ENCODE measurements at regions not wholly inside any gene's neighbourhood (a gene's known extent, or its start where the extent isn't known, plus 50 kb on each side); places are given as distances from the start of the nearest gene placed in this dataset.
A peak's percentile ranks its signal among the peaks of the same experiment; 100 is the strongest.

- Histone ChIP-seq H3K9me3 (ENCODE audit: control insufficient read depth in 4 of 4, low read length in 3 of 4) (no peaks in the 10 kb centered on the region), H3K4me3 (ENCODE audit: low read depth in 1 of 3, low read length in 3 of 3) (no peak overlapping the region), H3K9ac (ENCODE audit: low read depth in 1 of 2, low read length in 2 of 2) (no peak overlapping the region), H3K27me3 (ENCODE audit: control insufficient read depth in 4 of 4, insufficient read depth in 4 of 4, low read length in 3 of 4) (no peaks in the 10 kb centered on the region), H3K27ac (ENCODE audit: low read depth in 1 of 2, low read length in 2 of 2) (no peak overlapping the region), H3K4me1 (ENCODE audit: control insufficient read depth in 4 of 4, insufficient read depth in 4 of 4, low read length in 3 of 4) (no peaks in the 10 kb centered on the region), H3K36me3 (ENCODE audit: control insufficient read depth in 4 of 4, insufficient read depth in 3 of 4, low read depth in 1 of 4, low read length in 3 of 4) (no peaks in the 10 kb centered on the region)
- WGBS = 62% methylated on average over 4 of the region's 4 CpGs
- no peak for DNase-seq (ENCODE audit: low spot score)
- TF ChIP-seq SP1 (IDR thresholded peaks at IDR 0.05) (peak; percentile 50), RAD21 (IDR thresholded peaks at IDR 0.05) (peak in 1 of 2 donors; percentile 13), ZBTB33 (IDR thresholded peaks at IDR 0.05) (no peak), EGR1 (IDR thresholded peaks at IDR 0.05; ENCODE audit: low read depth in 2 of 2) (no peak)
These were observed 757.3 kb downstream of the TYW1 start for GRCh38 chr7:67753891-67754290.

GRCh38 chr7:67754651-67755050 lies 758.0 kb downstream of the TYW1 start:
- Histone ChIP-seq H3K9ac (ENCODE audit: low read depth in 1 of 2, low read length in 2 of 2) (no peak overlapping the region), H3K27me3 (ENCODE audit: control insufficient read depth in 4 of 4, insufficient read depth in 4 of 4, low read length in 3 of 4) (no peaks in the 10 kb centered on the region), H3K9me3 (ENCODE audit: control insufficient read depth in 4 of 4, low read length in 3 of 4) (no peaks in the 10 kb centered on the region), H3K4me3 (ENCODE audit: low read depth in 1 of 3, low read length in 3 of 3) (no peak overlapping the region), H3K4me1 (ENCODE audit: control insufficient read depth in 4 of 4, insufficient read depth in 4 of 4, low read length in 3 of 4) (no peaks in the 10 kb centered on the region), H3K27ac (ENCODE audit: low read depth in 1 of 2, low read length in 2 of 2) (no peak overlapping the region), H3K36me3 (ENCODE audit: control insufficient read depth in 4 of 4, insufficient read depth in 3 of 4, low read depth in 1 of 4, low read length in 3 of 4) (no peaks in the 10 kb centered on the region)
- TF ChIP-seq HNF4G (IDR thresholded peaks at IDR 0.05) = no peak
- no peak for DNase-seq (ENCODE audit: low spot score)
- WGBS = 88% methylated on average over 2 of the region's 2 CpGs

GRCh38 chr7:67758551-67758950 lies 761.9 kb downstream of the TYW1 start:
- no peak for TF ChIP-seq RAD21 (IDR thresholded peaks at IDR 0.05)
- no peak for TF ChIP-seq GABPA (IDR thresholded peaks at IDR 0.05 in 1 of 2, conservative IDR thresholded peaks at IDR 0.05 in 1 of 2)
- TF ChIP-seq ATF3 (IDR thresholded peaks at IDR 0.05) = no peak
- no peak for TF ChIP-seq CTCF (IDR thresholded peaks at IDR 0.05; ENCODE audit: low read depth, low read length, missing input control)
- no peak for TF ChIP-seq REST (IDR thresholded peaks at IDR 0.05)
- no peak for TF ChIP-seq NR2F2 (IDR thresholded peaks at IDR 0.05)
- no peak for TF ChIP-seq FOXA1 (IDR thresholded peaks at IDR 0.05)
- no peak for TF ChIP-seq HNF4G (IDR thresholded peaks at IDR 0.05)
- no peak for TF ChIP-seq TAF1 (conservative IDR thresholded peaks at IDR 0.05)
- TF ChIP-seq RXRA (IDR thresholded peaks at IDR 0.05) = no peak
- TF ChIP-seq JUND (IDR thresholded peaks at IDR 0.05) = no peak
- no peak for TF ChIP-seq MAX (IDR thresholded peaks at IDR 0.05)
- TF ChIP-seq HNF4A (conservative IDR thresholded peaks at IDR 0.05) = no peak
- TF ChIP-seq ZBTB33 (IDR thresholded peaks at IDR 0.05) = no peak
- TF ChIP-seq SP1 (IDR thresholded peaks at IDR 0.05) = no peak
- no peak for TF ChIP-seq EGR1 (IDR thresholded peaks at IDR 0.05; ENCODE audit: low read depth in 2 of 2)
- Histone ChIP-seq H3K36me3 (ENCODE audit: control insufficient read depth in 4 of 4, insufficient read depth in 3 of 4, low read depth in 1 of 4, low read length in 3 of 4) (no peaks in the 10 kb centered on the region), H3K27ac (ENCODE audit: low read depth in 1 of 2, low read length in 2 of 2) (no peak overlapping the region), H3K9me3 (ENCODE audit: control insufficient read depth in 4 of 4, low read length in 3 of 4) (no peaks in the 10 kb centered on the region), H3K4me3 (ENCODE audit: low read depth in 1 of 3, low read length in 3 of 3) (no peak overlapping the region), H3K4me1 (ENCODE audit: control insufficient read depth in 4 of 4, insufficient read depth in 4 of 4, low read length in 3 of 4) (peaks cover 0 to 1% (median under 1%) of the 10 kb centered on the region in 4 donors), H3K27me3 (ENCODE audit: control insufficient read depth in 4 of 4, insufficient read depth in 4 of 4, low read length in 3 of 4) (no peaks in the 10 kb centered on the region), H3K9ac (ENCODE audit: low read depth in 1 of 2, low read length in 2 of 2) (no peak overlapping the region)
- 87% methylated on average over 3 of the region's 3 CpGs for WGBS
- no peak for DNase-seq (ENCODE audit: low spot score)
